ENCODE measurements at regions not wholly inside any gene's neighbourhood (a gene's known extent, or its start where the extent isn't known, plus 50 kb on each side); places are given as distances from the start of the nearest gene placed in this dataset.

GRCh38 chr4:132542228-132542627 lies 606.9 kb upstream of the PCDH10 start:
- no peak for DNase-seq

GRCh38 chr4:132548463-132548862 lies 600.6 kb upstream of the PCDH10 start:
- no peak for DNase-seq

GRCh38 chr4:132556316-132556715 lies 592.8 kb upstream of the PCDH10 start:
- no peak for DNase-seq

GRCh38 chr4:132557660-132558059 lies 591.4 kb upstream of the PCDH10 start:
- no peak for DNase-seq

- DNase-seq, result no peak
Measured at GRCh38 chr4:132564920-132565319, 584.2 kb upstream of the PCDH10 start.

- no peak for DNase-seq
Measured at GRCh38 chr4:132565542-132565941, 583.6 kb upstream of the PCDH10 start.

- DNase-seq, result no peak
Measured at GRCh38 chr4:132572210-132572609, 576.9 kb upstream of the PCDH10 start.

- no peak for DNase-seq
Measured at GRCh38 chr4:132587626-132588025, 561.5 kb upstream of the PCDH10 start.

- no peak for DNase-seq
Measured at GRCh38 chr4:132592340-132592739, 556.8 kb upstream of the PCDH10 start.

- no peak for DNase-seq
Measured at GRCh38 chr4:132592850-132593249, 556.2 kb upstream of the PCDH10 start.

GRCh38 chr4:132593717-132594400 lies 555.2 kb upstream of the PCDH10 start:
- DNase-seq, result no peak

GRCh38 chr4:132596186-132596585 lies 552.9 kb upstream of the PCDH10 start:
- DNase-seq, result no peak

GRCh38 chr4:132605551-132605950 lies 543.5 kb upstream of the PCDH10 start:
- DNase-seq, result no peak

GRCh38 chr4:132614682-132615081 lies 534.4 kb upstream of the PCDH10 start:
- no peak for DNase-seq

- no peak for DNase-seq
Measured at GRCh38 chr4:132619968-132620367, 529.1 kb upstream of the PCDH10 start.

GRCh38 chr4:132642016-132642817 lies 506.9 kb upstream of the PCDH10 start:
- no peak for DNase-seq

GRCh38 chr4:132646186-132646585 lies 502.9 kb upstream of the PCDH10 start:
- DNase-seq, result no peak

GRCh38 chr4:132651196-132651595 lies 497.9 kb upstream of the PCDH10 start:
- no peak for DNase-seq

GRCh38 chr4:132660181-132660580 lies 488.9 kb upstream of the PCDH10 start:
- no peak for DNase-seq

- DNase-seq, result no peak
Measured at GRCh38 chr4:132662456-132662855, 486.6 kb upstream of the PCDH10 start.

- no peak for DNase-seq
Measured at GRCh38 chr4:132669786-132670185, 479.3 kb upstream of the PCDH10 start.

- no peak for DNase-seq
Measured at GRCh38 chr4:132670557-132670956, 478.5 kb upstream of the PCDH10 start.

- no peak for DNase-seq
Measured at GRCh38 chr4:132683957-132684356, 465.1 kb upstream of the PCDH10 start.

GRCh38 chr4:132691026-132691425 lies 458.1 kb upstream of the PCDH10 start:
- no peak for DNase-seq

GRCh38 chr4:132691668-132692067 lies 457.4 kb upstream of the PCDH10 start:
- DNase-seq, result no peak

Data from NCI-H1105 (cell line).